ENCODE measurements at regions not wholly inside any gene's neighbourhood (a gene's known extent, or its start where the extent isn't known, plus 50 kb on each side); places are given as distances from the start of the nearest gene placed in this dataset.
"Not testable (repeated sequence)": the region's sequence is repeated elsewhere in the genome, so short reads cannot be mapped to it uniquely, and the experiment has no call there.

GRCh38 chr5:106363578-106363977 lies 1307.2 kb downstream of the EFNA5 start:
- no peak for DNase-seq (ENCODE audit: low read depth)

GRCh38 chr5:106361905-106362304 lies 1308.8 kb downstream of the EFNA5 start:
- DNase-seq (ENCODE audit: low read depth): no peak

- DNase-seq (ENCODE audit: low read depth): no peak
These were observed 1339.3 kb downstream of the EFNA5 start for GRCh38 chr5:106331415-106331814.

- no peak for DNase-seq (ENCODE audit: low read depth)
These were observed 1346.4 kb downstream of the EFNA5 start for GRCh38 chr5:106324356-106324755.

- no peak for DNase-seq (ENCODE audit: low read depth)
These were observed 1349.5 kb downstream of the EFNA5 start for GRCh38 chr5:106321242-106321641.

GRCh38 chr5:106314221-106314824 lies 1356.4 kb downstream of the EFNA5 start:
- DNase-seq (ENCODE audit: low read depth): no peak

GRCh38 chr5:106312360-106312759 lies 1358.4 kb downstream of the EFNA5 start:
- DNase-seq (ENCODE audit: low read depth): no peak

- peak; percentile 34 for DNase-seq (ENCODE audit: low read depth)
These were observed 1359.4 kb downstream of the EFNA5 start for GRCh38 chr5:106311230-106311915.

GRCh38 chr5:106307265-106307664 lies 1363.5 kb downstream of the EFNA5 start:
- DNase-seq (ENCODE audit: low read depth): no peak

GRCh38 chr5:106306313-106307028 lies 1364.3 kb downstream of the EFNA5 start:
- DNase-seq (ENCODE audit: low read depth): no peak

- no peak for DNase-seq (ENCODE audit: low read depth)
These were observed 1366.8 kb downstream of the EFNA5 start for GRCh38 chr5:106303911-106304310.

GRCh38 chr5:106292654-106293053 lies 1378.1 kb downstream of the EFNA5 start:
- DNase-seq (ENCODE audit: low read depth): no peak

- DNase-seq (ENCODE audit: low read depth): no peak
These were observed 1379.9 kb downstream of the EFNA5 start for GRCh38 chr5:106290841-106291240.

GRCh38 chr5:106288979-106289378 lies 1381.8 kb downstream of the EFNA5 start:
- DNase-seq (ENCODE audit: low read depth): no peak

GRCh38 chr5:106277540-106278096 lies 1393.1 kb downstream of the EFNA5 start:
- DNase-seq (ENCODE audit: low read depth): no peak

GRCh38 chr5:106269252-106269843 lies 1401.4 kb downstream of the EFNA5 start:
- DNase-seq (ENCODE audit: low read depth): no peak

GRCh38 chr5:106267256-106267655 lies 1403.5 kb downstream of the EFNA5 start:
- DNase-seq (ENCODE audit: low read depth): no peak

- no peak for DNase-seq (ENCODE audit: low read depth)
These were observed 1408.3 kb downstream of the EFNA5 start for GRCh38 chr5:106262395-106262794.

- DNase-seq (ENCODE audit: low read depth): not testable (repeated sequence)
These were observed 1411.2 kb downstream of the EFNA5 start for GRCh38 chr5:106259431-106260090.

GRCh38 chr5:106258591-106259125 lies 1412.1 kb downstream of the EFNA5 start:
- DNase-seq (ENCODE audit: low read depth): no peak

GRCh38 chr5:106254784-106255183 lies 1416.0 kb downstream of the EFNA5 start:
- no peak for DNase-seq (ENCODE audit: low read depth)
